GM13976 (cell line): ENCODE measurements at regions not wholly inside any gene's neighbourhood (a gene's known extent, or its start where the extent isn't known, plus 50 kb on each side); places are given as distances from the start of the nearest gene placed in this dataset.

ENCODE experiments used
- DNase-seq: peaks from one replicate; pipeline ENCODE4 v3.0.0; 2012; ENCODE audit warnings: low spot score
- in situ Hi-C: fragments of 300-500 bp; cut with MboI; formaldehyde crosslinking; loops from one replicate; pipeline ENCODE4 v1.12.0; 2022; ENCODE audit warnings: low sequenced_read_pairs, mixed read lengths, inconsistent platforms; ENCODE audit not compliant: unreplicated experiment
- TF ChIP-seq, protein P1 (sequence below): IDR thresholded peaks from 2 replicates; pipeline ENCODE4 v1.5.1; 2012; ENCODE audit warnings: borderline replicate concordance, mild to moderate bottlenecking; ENCODE audit not compliant: insufficient read depth; ENCODE audit errors: extremely low read depth, missing control alignments, control extremely low read depth

DNA sequence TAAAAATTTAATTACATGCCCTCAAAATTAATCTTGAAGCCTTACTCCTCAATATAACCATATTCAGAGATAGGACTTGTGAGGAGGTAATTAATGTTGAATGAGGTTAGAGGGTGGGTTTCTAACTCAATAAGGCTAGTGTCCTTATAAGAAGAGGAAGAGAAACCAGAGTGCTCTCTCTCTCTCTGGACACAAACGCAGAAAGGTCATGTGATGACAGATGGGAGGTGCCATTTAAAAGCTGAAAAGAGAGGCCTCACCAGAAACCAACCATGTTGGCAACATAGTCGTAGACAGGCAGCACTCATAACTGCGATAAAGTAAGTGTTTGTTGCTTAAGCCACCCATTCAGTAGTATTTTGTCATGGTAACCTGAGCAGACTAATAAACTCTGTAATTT is 378.5 kb upstream of the LMO3 start:
- DNase-seq = no peak
- TF ChIP-seq, protein P1, sequence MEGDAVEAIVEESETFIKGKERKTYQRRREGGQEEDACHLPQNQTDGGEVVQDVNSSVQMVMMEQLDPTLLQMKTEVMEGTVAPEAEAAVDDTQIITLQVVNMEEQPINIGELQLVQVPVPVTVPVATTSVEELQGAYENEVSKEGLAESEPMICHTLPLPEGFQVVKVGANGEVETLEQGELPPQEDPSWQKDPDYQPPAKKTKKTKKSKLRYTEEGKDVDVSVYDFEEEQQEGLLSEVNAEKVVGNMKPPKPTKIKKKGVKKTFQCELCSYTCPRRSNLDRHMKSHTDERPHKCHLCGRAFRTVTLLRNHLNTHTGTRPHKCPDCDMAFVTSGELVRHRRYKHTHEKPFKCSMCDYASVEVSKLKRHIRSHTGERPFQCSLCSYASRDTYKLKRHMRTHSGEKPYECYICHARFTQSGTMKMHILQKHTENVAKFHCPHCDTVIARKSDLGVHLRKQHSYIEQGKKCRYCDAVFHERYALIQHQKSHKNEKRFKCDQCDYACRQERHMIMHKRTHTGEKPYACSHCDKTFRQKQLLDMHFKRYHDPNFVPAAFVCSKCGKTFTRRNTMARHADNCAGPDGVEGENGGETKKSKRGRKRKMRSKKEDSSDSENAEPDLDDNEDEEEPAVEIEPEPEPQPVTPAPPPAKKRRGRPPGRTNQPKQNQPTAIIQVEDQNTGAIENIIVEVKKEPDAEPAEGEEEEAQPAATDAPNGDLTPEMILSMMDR = no peak
- in situ Hi-C loops = no loop called here

DNA sequence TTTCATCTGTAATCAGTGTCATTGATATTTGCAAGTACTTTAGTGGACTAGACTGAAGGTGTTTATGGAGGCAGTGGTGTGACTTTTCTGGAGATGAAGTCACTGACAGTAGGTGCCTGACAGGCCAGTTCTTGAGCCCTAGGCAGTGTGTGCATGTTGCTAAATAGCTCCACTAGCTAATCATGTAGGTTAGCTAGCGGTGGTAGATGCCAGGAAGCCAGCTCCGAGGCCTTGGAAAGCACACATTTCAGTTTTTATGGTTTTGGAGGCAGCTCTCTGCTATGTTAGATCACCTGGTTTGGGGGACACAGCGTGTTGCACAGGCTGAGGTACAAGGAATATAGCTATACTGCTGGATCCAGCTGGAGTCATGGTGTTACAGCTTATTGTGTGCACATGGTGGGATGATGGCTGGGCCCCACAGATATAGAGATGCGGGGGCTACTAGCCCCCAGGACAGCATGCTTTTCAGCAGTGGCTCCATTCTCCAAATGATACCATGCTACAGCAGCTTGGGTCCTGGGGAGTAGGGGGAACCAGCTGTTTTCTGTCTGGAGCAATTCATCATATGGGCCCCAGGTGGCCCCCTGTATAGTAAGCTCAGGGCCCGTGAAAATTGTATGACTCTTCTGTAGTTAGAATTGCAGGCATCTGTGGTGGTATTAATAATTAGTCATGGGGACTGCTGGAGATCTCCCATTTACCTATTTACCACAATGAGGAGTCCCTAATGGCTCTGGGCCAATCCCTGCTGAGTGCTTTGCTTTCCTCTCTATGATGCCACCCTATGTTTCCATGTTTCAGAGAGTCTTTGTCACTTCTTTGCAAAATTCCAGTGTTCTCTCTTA is 367.2 kb upstream of the LMO3 start:
- TF ChIP-seq, protein P1 = no peak
- in situ Hi-C loops = no loop called here
- DNase-seq = no peak

DNA sequence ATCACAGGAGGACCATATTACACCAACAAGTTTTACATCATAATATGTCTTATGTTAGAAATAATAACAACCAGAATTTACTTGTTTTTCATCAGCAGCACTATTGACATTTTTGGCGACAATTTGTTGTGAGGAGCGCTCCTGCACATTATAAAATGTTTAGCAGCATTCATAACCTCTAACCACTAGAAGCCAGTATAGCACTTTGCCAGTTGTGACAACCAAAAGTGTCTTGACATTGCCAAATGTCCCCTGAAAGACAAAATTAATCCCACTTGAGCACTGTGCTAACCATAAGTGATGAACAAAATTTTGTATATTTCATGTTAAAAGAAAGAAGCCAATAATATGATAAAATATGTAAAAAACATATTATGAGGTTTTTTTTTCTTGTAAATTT is 356.9 kb upstream of the LMO3 start:
- DNase-seq = no peak
- in situ Hi-C loops = no loop called here
- TF ChIP-seq, protein P1 = no peak

DNA sequence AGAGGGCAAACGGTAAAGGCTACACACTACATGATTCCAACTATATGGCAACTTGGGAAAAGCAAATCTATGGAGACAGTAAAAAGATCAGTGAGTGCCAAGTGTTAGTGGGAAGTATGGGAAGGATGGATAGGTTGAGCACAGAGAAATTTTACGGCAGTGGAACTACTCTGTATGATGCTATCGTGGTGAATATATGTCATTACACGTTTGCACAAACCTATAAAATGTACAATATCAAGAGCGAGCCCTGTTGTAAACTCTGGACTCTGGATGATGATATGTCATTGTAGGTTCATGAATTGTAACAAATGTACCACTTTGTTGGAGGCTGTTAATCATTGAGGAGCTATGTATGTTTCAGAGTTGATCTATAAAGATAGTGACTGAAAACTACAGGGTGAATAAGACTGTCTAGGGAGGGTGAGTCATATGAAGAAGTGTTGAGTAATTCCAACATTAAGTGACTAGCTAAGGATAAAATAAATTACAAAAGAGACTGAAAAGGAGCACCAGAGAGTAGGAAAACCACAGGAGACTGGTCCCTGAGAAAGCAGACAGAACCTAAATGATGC is 349.2 kb upstream of the LMO3 start:
- DNase-seq = no peak
- TF ChIP-seq, protein P1 = no peak
- in situ Hi-C loops = no loop called here

DNA sequence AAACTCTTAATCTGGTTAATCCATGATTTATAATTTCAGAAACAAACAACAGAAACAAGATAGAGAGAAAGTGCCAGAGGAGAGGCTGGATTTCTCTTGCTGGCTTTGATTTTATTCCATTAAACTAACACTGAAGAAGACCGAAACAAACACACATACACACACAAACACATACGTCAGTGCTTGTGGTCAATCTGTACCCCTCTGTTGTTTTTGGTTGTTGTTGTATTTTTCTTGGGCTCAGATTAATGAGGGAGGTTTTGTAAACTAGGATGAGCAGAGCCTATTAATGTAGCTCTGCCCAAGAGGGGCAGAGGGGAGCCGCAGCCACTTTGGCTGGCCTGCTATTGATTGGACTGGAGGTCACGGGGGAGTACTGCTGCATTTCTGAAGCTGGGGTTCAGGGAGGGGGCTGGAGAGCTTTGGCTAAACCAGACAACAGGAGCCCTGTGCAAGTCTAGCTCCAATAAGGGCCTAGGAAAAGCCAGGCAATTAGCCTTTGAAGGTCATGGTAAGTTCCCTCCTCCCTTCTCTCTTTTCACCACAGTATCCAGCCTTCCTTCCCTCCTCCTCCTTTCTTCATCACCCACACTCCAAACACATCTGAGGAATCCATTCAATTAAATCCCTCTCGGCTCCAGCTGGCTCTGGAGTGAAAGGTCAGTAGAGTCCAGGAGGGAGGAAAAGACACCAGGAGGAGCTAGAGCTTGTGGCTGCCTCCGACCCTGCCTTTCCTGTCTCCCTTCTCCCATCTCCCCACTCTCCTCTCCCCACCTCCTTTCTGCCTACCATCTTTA is 344.1 kb upstream of the LMO3 start:
- in situ Hi-C loops = no loop called here
- DNase-seq = no peak
- TF ChIP-seq, protein P1 = no peak

DNA sequence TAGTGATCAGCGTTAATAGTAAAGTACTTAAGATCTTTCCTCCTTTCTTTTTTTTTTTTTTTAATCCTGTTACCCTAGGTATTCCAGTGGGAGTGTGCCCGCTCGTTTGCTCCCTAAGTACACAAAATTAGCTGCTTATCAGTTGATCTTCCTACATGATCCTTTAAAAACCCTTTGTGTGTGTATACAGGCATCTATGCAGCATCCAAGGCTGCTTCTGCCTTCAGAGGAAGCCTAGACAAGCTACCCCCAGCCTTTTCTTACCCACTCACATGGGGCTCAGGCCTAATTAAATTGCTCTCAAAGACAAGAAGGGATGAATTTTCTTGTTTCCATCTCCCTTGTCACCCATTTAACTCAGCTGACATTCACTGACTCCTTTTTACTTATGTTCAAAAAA is 343.4 kb upstream of the LMO3 start:
- in situ Hi-C loops = no loop called here

More for the DNA sequence above, 343.4 kb upstream of the LMO3 start:
- no peak for DNase-seq
- TF ChIP-seq, protein P1 = no peak
